Hematopoietic multipotent progenitor cell treated with erythropoietin and hydrocortisone succinate and interleukin-3 and kit ligand, for 15 days (in vitro differentiated cells): ENCODE measurements at regions not wholly inside any gene's neighbourhood (a gene's known extent, or its start where the extent isn't known, plus 50 kb on each side); places are given as distances from the start of the nearest gene placed in this dataset.

Experiments used
- DNase-seq: peaks from one replicate; pipeline ENCODE4 v3.0.0-alpha.2; 2015; ENCODE audit warnings: low spot score

GRCh38 chr4:123278755-123279154 is 117.8 kb upstream of the SPRY1 start:
- no peak for DNase-seq

- DNase-seq, result no peak
These were observed 113.2 kb upstream of the SPRY1 start for GRCh38 chr4:123283371-123283895.

GRCh38 chr4:123284168-123284567 is 112.4 kb upstream of the SPRY1 start:
- no peak for DNase-seq

DNA sequence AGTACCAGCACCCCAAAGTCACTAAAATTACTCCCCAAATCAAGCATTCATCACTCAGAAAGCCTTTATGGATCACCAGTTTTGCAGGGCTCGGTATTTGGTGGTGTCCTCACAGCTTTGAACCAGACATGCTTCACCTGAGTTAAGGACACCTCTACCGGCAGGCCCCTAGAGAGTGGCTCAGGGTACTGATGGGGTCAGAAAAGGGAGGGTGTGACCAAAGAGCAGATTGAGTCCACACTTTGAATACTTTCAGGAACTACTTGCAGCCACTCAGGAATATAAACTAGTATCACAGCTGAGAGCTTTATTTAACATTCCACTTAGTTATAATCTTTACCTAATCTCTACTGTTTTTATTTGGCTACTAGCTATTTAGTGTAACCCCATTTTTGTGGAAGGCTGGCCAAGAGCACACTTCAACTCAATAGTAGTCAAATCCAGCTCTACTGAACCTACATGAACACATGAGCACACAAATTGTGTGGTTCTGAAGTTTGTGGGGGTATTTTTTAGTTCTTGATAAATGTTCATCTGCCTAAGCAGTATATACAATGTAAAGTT is 109.6 kb upstream of the SPRY1 start:
- no peak for DNase-seq

DNA sequence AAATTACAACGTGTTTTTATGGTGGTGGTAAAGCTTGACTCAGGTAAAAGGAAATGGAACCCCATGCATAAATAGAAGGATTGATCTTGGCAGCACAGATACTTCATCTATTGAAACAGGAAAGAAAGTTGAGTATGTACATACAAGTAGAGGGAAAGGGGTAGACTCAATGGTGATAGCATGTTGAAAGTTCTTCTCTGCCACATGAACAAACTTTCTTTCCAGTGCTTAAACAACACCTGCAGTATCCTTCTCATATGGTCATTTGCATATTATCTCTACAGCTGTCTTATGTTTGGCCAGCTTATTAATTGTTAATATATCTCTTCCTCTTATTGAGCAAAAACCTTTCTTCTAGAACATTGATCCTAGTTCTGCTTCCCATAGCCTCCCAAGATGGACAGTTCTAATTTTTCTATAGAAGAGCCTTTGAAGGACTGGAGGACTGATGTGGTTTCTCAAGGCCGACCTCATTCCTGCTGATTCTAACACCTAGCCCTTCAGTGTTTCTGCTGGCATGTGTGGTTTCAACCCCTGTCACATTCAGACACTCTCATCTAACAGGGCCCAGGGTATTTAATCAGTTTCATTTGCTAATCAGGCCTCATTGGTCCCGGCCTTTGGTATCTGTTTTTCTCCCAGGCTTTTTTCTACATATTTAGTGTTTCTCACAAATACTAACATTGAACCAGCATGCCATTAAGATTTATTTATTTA is 108.1 kb upstream of the SPRY1 start:
- DNase-seq, result no peak

DNA sequence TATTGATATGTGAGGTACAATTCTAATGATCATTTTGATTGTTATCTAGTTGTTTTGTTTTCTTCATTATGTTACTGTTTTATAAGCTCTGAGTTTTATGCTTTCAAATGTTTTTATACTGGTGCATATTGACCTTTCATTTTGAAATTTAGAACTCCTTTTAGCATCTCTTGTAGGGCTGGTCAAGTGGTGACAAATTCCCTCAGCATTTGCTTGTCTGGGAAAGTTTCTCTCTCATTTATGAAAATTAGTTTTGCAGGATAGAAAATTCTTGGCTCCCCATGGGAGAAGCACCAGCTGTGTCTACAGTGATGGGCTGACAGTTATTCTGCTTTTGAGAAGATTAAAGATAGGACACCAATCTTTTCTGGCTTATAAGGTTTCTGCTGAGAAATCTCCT is 105.3 kb upstream of the SPRY1 start:
- no peak for DNase-seq

DNA sequence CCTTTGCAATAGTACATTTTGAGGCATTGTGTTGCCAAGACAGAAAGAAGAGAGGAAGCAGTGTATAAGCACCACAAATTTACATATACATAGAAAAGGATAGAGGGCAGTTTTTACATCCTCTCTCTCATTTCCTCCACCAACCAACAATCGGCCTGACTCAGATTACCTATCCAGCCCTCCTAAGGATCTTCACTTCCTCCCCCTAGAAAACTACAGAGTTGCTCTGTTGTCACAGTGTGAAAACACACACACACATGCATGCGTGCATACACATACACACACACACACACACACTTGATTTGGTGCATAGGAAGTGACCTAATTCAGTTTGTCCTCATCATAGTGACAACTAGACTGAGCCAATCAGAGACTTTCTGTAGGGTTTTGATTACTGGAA is 98.8 kb upstream of the SPRY1 start:
- DNase-seq, result no peak

DNA sequence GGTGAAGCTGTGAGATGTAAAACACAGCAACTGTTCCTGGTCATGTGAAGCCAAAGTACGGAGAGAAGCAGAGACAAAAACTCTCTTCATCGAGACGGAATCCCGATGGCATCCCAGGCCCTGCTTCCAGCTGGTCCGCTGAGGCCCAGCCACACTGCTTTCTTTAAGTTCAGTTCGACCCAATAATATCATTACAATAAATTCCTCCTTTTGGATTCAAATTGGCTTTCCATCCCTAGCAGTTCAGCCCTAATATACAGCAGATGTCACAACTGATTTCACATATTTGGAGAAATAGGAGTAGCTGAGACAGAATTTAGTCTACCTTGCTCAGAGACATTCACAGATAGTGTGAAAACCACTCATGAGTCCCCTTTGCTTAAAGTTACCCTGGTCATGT is 98.3 kb upstream of the SPRY1 start:
- DNase-seq, result no peak

DNA sequence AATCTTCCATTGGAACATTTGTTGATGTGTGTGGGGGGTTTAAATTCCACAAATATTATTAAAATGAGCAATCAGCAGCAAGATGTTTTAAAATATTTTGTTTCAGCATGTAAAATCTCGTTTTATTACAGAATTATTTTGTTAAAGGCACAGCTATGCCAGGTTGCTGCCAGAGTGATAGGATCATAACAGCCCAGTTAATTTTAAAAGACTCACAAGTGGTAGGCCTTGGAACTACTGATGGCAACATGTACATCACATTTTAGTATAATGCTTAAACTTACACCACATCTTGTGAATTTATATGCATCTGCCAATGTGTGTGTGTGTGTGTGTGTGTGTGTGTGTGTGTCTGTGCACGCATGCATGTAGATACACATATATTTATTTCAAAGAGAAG is 97.8 kb upstream of the SPRY1 start:
- DNase-seq, result no peak

GRCh38 chr4:123299212-123299691 is 97.3 kb upstream of the SPRY1 start:
- no peak for DNase-seq

DNA sequence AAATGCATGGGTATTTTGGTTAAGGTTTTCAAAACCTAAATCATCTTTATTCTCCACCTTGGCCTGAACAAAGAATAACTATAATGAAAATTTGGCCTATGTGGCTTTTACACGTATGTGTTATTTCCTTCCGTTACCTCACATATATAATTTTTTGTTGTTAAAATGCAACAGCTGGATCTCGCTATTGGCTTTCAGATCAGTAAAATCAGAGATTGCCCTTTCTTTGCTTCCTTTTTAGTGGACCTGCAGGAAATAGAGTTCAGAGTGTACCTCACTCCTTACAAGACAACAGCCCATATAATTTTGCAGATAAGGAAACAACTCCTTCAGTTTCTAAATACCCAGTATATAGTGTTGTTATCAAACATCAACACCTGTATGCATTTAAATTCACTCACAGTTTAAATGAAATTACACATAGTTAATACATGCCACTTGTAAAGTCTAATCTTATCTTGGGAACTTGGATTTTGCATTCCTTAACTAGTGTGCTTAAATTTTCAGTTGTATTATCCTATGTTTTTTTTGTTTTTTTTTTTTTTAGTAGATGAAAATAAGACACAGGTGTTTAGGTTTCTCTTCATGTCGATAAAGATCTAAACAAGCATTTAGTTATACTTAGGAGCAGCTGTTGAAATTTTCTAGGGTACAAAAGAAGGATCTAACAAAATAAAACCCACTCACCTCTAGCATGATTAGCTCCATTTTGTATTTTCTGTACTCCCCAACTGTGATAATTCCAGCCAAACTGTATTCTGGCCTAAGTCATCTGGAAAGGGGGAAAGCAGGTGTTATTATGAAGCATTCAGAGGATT is 96.2 kb upstream of the SPRY1 start:
- no peak for DNase-seq

DNA sequence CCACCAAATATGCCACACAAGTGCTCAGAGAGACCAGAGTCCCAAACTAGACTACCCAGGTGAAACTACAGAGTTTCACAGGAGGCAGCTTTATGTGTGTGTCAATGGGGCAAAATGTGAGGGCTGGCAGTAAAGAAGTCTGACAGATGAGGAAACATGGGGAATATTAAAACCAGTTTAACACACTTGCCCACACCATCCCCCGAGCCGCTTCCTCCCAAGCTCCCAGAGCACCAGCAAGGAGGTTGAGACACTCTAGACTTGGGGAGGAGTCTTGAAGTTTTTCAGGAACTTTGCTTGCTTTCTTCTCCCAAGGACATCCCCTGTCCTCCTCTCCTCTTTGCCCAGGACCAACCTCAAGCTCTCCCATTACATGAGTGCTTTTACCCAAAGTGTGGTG is 94.7 kb upstream of the SPRY1 start:
- no peak for DNase-seq

- DNase-seq, result no peak
These were observed 92.2 kb upstream of the SPRY1 start for GRCh38 chr4:123304151-123304964.

DNA sequence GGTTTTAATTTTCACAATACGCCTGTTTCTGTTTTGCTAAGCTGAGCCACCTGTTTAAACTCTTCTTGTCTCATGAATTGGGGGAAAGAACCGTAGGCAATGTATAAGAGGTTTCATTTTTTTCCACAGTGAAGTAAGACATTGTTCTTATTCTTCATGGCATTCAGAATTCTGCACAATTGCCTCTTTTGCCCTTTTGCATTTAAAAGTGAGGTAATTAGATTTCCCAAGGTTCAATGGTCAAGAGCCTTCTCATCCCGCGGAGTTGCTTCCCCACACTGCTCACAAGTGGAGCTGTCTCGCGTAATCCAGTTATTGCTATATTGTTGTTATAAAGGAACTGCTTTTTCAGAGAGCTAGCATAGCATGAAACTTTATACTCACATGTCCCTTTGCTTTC is 90.9 kb upstream of the SPRY1 start:
- no peak for DNase-seq

GRCh38 chr4:123306769-123307168 is 89.8 kb upstream of the SPRY1 start:
- DNase-seq, result no peak

DNA sequence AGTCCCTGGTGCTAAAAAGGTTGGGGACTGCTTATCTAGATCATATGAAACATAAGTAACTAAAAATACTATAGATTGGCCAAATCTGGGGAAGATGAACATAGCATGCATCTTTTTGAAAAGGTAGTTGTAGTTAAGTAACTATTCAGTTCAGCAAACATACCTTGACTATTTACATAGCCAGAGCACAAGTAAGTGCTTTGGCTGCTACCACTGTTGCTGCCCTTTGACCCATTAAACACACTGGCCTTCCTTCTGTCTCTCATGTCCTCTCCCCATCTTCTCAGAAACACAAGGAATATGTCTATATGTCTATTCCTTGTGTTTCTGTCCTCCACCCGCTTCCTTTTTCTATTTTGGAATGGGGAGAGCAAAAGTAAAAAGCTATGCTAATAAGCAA is 87.9 kb upstream of the SPRY1 start:
- no peak for DNase-seq

GRCh38 chr4:123312116-123312515 is 84.5 kb upstream of the SPRY1 start:
- no peak for DNase-seq

DNA sequence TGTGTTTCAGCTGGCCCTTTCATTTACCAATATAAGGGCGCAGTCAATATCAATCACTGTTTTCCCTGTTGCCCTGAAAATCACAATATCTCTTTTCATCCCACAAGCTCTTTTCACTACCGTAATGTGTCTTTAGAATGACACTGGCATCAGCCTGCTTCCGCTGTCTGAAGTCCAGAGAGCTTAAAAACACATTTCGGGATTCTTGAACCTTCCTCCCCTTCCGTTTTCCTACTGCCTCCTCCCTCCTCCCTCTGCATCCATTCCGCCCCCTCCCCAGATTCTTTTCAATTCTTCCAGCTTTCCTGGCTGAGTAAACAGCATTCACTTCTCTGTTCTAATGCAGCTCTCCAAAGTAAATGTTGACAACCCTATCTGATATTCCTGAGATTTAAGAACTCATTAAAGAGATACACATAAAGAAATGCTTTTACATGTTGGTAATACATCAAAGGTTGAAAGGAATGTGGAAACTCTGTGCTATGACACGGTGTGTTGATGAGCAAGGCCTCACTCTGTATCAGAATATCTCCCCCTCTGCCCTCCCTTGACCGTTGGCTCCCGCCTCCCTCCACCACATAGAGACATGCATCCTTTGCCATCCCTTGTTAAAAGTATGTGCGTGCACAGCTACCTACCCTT is 83.5 kb upstream of the SPRY1 start:
- DNase-seq, result no peak

- DNase-seq, result no peak
These were observed 81.0 kb upstream of the SPRY1 start for GRCh38 chr4:123315617-123316016.

GRCh38 chr4:123317211-123317610 is 79.4 kb upstream of the SPRY1 start:
- DNase-seq, result no peak

DNA sequence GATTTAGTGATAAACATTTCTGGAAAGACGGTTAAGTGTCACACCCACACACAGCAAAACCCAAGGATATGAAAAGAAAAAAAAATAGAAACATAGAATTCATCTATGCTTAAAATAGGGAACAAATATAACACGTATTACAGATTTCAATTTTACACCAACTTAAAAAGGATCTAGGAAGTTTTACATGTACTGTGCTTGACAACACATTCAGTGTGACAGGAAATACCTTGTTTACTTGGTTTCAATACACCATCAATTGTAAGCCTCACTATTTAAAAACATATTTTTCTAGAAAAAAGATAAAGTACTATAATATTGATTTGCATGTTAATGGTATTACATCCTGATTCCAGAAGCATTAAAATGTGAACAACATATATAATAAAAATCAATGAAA is 77.0 kb upstream of the SPRY1 start:
- DNase-seq, result no peak

DNA sequence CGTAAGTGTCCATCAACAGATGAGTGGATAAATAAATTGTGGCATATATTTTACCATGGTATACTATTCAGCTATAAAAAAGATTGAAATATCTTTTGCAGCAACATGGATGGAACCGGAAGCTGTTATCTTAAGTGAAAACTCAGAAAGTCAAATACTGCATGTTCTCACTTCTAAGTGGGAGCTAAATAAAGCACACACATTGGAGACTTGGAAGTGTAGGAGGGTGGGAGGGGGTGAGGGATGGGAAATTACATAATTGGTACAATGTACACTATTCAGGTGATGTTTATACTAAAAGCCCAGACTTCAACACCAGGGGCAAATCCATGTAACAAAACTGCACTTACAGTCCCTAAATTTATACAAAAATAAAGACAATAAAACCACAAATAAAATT is 72.6 kb upstream of the SPRY1 start:
- no peak for DNase-seq
